ENCODE measurements at regions not wholly inside any gene's neighbourhood (a gene's known extent, or its start where the extent isn't known, plus 50 kb on each side); places are given as distances from the start of the nearest gene placed in this dataset.

DNA sequence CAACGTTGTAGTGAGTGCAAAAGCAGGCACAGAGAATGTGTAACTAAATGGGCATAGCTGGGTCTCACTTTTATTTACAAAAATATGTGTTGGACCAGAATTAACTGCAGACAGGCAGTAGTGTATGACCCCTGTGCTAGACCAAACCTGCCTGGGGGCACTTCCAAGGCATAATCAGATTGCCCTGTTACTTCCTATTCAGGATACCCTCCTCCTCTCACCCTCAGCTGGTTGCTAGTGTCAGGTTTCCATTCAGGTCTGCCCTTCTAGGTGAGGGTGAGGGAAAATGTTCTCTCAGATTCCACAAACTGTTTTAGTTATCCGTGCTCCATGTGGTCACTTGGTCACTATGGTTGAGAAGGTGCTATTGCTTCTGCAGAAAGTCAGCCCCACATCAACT is 387.3 kb downstream of the LMX1A start:
- TF ChIP-seq POLR2A (IDR thresholded peaks at IDR 0.05): no peak
- TF ChIP-seq, protein P1, sequence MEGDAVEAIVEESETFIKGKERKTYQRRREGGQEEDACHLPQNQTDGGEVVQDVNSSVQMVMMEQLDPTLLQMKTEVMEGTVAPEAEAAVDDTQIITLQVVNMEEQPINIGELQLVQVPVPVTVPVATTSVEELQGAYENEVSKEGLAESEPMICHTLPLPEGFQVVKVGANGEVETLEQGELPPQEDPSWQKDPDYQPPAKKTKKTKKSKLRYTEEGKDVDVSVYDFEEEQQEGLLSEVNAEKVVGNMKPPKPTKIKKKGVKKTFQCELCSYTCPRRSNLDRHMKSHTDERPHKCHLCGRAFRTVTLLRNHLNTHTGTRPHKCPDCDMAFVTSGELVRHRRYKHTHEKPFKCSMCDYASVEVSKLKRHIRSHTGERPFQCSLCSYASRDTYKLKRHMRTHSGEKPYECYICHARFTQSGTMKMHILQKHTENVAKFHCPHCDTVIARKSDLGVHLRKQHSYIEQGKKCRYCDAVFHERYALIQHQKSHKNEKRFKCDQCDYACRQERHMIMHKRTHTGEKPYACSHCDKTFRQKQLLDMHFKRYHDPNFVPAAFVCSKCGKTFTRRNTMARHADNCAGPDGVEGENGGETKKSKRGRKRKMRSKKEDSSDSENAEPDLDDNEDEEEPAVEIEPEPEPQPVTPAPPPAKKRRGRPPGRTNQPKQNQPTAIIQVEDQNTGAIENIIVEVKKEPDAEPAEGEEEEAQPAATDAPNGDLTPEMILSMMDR (IDR thresholded peaks at IDR 0.05): no peak
